PC-3 (cell line): ENCODE measurements at regions not wholly inside any gene's neighbourhood (a gene's known extent, or its start where the extent isn't known, plus 50 kb on each side); places are given as distances from the start of the nearest gene placed in this dataset.

Experiments
- EZH2 ChIP-seq: fragments of 300-600 bp; sonication (generic); IDR thresholded peaks from one replicate; pipeline ENCODE4 v1.6.1; 2017; ENCODE audit warnings: antibody characterized with exemption, mild to moderate bottlenecking, low read length; ENCODE audit not compliant: unreplicated experiment
- EZH2phosphoT487 ChIP-seq: fragments of 300-600 bp; sonication (generic); IDR thresholded peaks from 2 replicates; pipeline ENCODE4 v1.6.1; 2018; ENCODE audit warnings: mild to moderate bottlenecking, antibody characterized with exemption, low read length, borderline replicate concordance
- TF ChIP-seq, protein P1 (sequence below): fragments of 300-600 bp; sonication (generic); conservative IDR thresholded peaks from 2 replicates; pipeline ENCODE4 v1.5.1; 2017; ENCODE audit warnings: antibody characterized with exemption, low read depth, mild to moderate bottlenecking, low read length

- TF ChIP-seq, protein P1, sequence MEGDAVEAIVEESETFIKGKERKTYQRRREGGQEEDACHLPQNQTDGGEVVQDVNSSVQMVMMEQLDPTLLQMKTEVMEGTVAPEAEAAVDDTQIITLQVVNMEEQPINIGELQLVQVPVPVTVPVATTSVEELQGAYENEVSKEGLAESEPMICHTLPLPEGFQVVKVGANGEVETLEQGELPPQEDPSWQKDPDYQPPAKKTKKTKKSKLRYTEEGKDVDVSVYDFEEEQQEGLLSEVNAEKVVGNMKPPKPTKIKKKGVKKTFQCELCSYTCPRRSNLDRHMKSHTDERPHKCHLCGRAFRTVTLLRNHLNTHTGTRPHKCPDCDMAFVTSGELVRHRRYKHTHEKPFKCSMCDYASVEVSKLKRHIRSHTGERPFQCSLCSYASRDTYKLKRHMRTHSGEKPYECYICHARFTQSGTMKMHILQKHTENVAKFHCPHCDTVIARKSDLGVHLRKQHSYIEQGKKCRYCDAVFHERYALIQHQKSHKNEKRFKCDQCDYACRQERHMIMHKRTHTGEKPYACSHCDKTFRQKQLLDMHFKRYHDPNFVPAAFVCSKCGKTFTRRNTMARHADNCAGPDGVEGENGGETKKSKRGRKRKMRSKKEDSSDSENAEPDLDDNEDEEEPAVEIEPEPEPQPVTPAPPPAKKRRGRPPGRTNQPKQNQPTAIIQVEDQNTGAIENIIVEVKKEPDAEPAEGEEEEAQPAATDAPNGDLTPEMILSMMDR, result no peak
- TF ChIP-seq EZH2phosphoT487 (no peak), EZH2 (no peak)
Observed at GRCh38 chr3:16802389-16802788, 82.4 kb upstream of the PLCL2 start.
